Panc1 (cell line): ENCODE measurements at regions not wholly inside any gene's neighbourhood (a gene's known extent, or its start where the extent isn't known, plus 50 kb on each side); places are given as distances from the start of the nearest gene placed in this dataset.

Experiments used
- ATAC-seq: fragments of 200-7000 bp; cut with Tn5 transposase; 2 replicates; pipeline ENCODE4 v1.9.1; 2020; ENCODE audit warnings: mild to moderate bottlenecking, moderate library complexity
- BruUV-seq: library from RNA; stranded (reverse); fragments of 400-500 nt; replicated peaks from 2 replicates; lab custom pipeline; 2021; lab: Mats Ljungman, UMichigan
- CTCF ChIA-PET: fragments of 300-600 bp; sonication (Branson Sonifier 250); formaldehyde crosslinking; loops from one replicate; lab custom pipeline; 2022; ENCODE audit warnings: antibody characterized with exemption; lab: Charles Lee
- POLR2A ChIA-PET: fragments of 300-600 bp; sonication (Branson Sonifier 250); formaldehyde crosslinking; loops from one replicate; lab custom pipeline; 2022; ENCODE audit warnings: antibody characterized with exemption; lab: Charles Lee
- DNase-seq: peaks from one replicate; pipeline ENCODE4 v3.0.0-alpha.2; 2010; ENCODE audit warnings: low read depth, low spot score
- H3K27ac ChIP-seq: 2 replicates; pipeline ENCODE4 v1.5.1; 2011; ENCODE audit warnings: mild to moderate bottlenecking, low read length, inconsistent platforms
- H3K27me3 ChIP-seq: fragments of 200-500 bp; sonication (Bioruptor generic); 2 replicates; pipeline ENCODE4 v1.6.0; 2014; ENCODE audit warnings: low read length, inconsistent platforms; ENCODE audit not compliant: control insufficient read depth, insufficient read depth
- H3K36me3 ChIP-seq: fragments of 200-500 bp; sonication (Bioruptor generic); 2 replicates; pipeline ENCODE4 v1.5.1; 2014; ENCODE audit warnings: inconsistent platforms, mild to moderate bottlenecking, low read length, moderate library complexity; ENCODE audit not compliant: control insufficient read depth, insufficient read depth
- H3K4me1 ChIP-seq: 2 replicates; pipeline ENCODE4 v1.5.1; 2011; ENCODE audit warnings: inconsistent platforms, mild to moderate bottlenecking, low read length, moderate library complexity; ENCODE audit not compliant: control insufficient read depth, insufficient read depth
- H3K4me3 ChIP-seq, 2 experiments: 2 replicates each; pipeline ENCODE4 v1.5.1; 2011 to 2012; ENCODE audit warnings: low read depth in 2 of 2, low read length in 2 of 2, mild to moderate bottlenecking in 2 of 2, inconsistent platforms in 1 of 2, moderate library complexity in 1 of 2
- H3K9me3 ChIP-seq: fragments of 200-500 bp; sonication (Bioruptor generic); 2 replicates; pipeline ENCODE4 v1.5.1; 2014; ENCODE audit warnings: low read depth, mild to moderate bottlenecking, inconsistent platforms, low read length, moderate library complexity; ENCODE audit not compliant: control insufficient read depth, insufficient read depth
- POLR2AphosphoS5 ChIP-seq: IDR thresholded peaks from 2 replicates; pipeline ENCODE4 v1.6.1; 2012; ENCODE audit warnings: mild to moderate bottlenecking, low read depth, low read length, moderate library complexity
- SIN3A ChIP-seq: IDR thresholded peaks from 2 replicates; pipeline ENCODE4 v1.6.1; 2012; ENCODE audit warnings: low read depth, mild to moderate bottlenecking, low read length, moderate library complexity, borderline replicate concordance; ENCODE audit not compliant: insufficient read depth
- TCF7L2 ChIP-seq: IDR thresholded peaks from 2 replicates; pipeline ENCODE4 v1.6.1; 2011; ENCODE audit warnings: mild to moderate bottlenecking, low read depth, low read length, inconsistent platforms
- in situ Hi-C: cut with HindIII; loops from 2 replicates; pipeline ENCODE4 v1.10.0; 2016; ENCODE audit warnings: low sequenced_read_pairs, low pct_unique_long_range_greater_than_20kb
- intact Hi-C: fragments of 100-400 bp; cut with micrococcal nuclease; formaldehyde crosslinking; loops from one replicate; pipeline ENCODE4 v1.10.0; 2022; ENCODE audit not compliant: unreplicated experiment
- TF ChIP-seq, protein P1 (sequence below), 2 experiments: IDR thresholded peaks; 2 replicates each; pipeline ENCODE4 v1.6.1; 2011 to 2012; ENCODE audit warnings: low read depth in 2 of 2, control low read depth in 1 of 2, low read length in 1 of 2, mild to moderate bottlenecking in 1 of 2, moderate library complexity in 1 of 2; ENCODE audit not compliant: insufficient read depth in 1 of 2
- TF ChIP-seq, protein P2 (sequence below): fragments of 450-650 bp; IDR thresholded peaks from 2 replicates; pipeline ENCODE4 v1.5.1; 2017; ENCODE audit warnings: mild to moderate bottlenecking

DNA sequence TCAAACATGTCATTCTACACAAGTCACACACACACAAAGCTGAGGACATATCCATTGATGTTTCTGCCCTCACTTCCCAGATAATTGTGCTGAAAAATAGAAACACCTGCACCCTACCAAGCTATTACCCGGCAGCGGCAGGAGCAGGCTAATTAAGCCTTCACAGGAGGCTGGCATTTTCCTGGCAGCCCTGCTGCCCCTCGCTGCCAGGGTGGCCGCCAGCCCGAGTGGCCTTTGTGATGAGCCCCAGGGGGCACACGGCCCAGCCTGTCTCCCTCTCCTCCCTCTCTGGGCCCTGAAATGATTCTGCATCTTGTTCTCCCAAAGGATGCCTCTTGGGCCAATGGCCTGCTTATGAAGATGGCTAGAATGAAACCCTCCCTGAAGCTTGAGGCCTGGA lies 76.2 kb upstream of the TP53I11 start:
- H3K9me3 ChIP-seq = no peaks in the 10 kb centered on the region
- intact Hi-C loops (no loop called here), in situ Hi-C loops (no loop called here)
- no peak overlapping the region for H3K27ac ChIP-seq
- no peaks in the 10 kb centered on the region for H3K4me1 ChIP-seq
- ChIA-PET CTCF (no interaction called here), POLR2A (interaction anchor here (0.6 kb wide), 1 partner anchor 22 kb away, joined by 9 read pairs; no protein-coding TSS in a partner anchor)
- DNase-seq (no peak), ATAC-seq (no peak)
- TF ChIP-seq, protein P1, sequence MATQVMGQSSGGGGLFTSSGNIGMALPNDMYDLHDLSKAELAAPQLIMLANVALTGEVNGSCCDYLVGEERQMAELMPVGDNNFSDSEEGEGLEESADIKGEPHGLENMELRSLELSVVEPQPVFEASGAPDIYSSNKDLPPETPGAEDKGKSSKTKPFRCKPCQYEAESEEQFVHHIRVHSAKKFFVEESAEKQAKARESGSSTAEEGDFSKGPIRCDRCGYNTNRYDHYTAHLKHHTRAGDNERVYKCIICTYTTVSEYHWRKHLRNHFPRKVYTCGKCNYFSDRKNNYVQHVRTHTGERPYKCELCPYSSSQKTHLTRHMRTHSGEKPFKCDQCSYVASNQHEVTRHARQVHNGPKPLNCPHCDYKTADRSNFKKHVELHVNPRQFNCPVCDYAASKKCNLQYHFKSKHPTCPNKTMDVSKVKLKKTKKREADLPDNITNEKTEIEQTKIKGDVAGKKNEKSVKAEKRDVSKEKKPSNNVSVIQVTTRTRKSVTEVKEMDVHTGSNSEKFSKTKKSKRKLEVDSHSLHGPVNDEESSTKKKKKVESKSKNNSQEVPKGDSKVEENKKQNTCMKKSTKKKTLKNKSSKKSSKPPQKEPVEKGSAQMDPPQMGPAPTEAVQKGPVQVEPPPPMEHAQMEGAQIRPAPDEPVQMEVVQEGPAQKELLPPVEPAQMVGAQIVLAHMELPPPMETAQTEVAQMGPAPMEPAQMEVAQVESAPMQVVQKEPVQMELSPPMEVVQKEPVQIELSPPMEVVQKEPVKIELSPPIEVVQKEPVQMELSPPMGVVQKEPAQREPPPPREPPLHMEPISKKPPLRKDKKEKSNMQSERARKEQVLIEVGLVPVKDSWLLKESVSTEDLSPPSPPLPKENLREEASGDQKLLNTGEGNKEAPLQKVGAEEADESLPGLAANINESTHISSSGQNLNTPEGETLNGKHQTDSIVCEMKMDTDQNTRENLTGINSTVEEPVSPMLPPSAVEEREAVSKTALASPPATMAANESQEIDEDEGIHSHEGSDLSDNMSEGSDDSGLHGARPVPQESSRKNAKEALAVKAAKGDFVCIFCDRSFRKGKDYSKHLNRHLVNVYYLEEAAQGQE (IDR thresholded peaks at IDR 0.05; ENCODE audit: insufficient read depth in 1 of 2, low read depth in 2 of 2, low read length in 1 of 2) = no peak
- TF ChIP-seq POLR2AphosphoS5 (no peak), TCF7L2 (no peak), SIN3A (no peak)
- TF ChIP-seq, protein P2, sequence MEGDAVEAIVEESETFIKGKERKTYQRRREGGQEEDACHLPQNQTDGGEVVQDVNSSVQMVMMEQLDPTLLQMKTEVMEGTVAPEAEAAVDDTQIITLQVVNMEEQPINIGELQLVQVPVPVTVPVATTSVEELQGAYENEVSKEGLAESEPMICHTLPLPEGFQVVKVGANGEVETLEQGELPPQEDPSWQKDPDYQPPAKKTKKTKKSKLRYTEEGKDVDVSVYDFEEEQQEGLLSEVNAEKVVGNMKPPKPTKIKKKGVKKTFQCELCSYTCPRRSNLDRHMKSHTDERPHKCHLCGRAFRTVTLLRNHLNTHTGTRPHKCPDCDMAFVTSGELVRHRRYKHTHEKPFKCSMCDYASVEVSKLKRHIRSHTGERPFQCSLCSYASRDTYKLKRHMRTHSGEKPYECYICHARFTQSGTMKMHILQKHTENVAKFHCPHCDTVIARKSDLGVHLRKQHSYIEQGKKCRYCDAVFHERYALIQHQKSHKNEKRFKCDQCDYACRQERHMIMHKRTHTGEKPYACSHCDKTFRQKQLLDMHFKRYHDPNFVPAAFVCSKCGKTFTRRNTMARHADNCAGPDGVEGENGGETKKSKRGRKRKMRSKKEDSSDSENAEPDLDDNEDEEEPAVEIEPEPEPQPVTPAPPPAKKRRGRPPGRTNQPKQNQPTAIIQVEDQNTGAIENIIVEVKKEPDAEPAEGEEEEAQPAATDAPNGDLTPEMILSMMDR = no peak
- H3K27me3 ChIP-seq = peaks cover 4% of the 10 kb centered on the region; the same call in 1 of the 2 replicates
- no peak overlapping the region for H3K4me3 ChIP-seq
- BruUV-seq = no TSS peak
- no peaks in the 10 kb centered on the region for H3K36me3 ChIP-seq

DNA sequence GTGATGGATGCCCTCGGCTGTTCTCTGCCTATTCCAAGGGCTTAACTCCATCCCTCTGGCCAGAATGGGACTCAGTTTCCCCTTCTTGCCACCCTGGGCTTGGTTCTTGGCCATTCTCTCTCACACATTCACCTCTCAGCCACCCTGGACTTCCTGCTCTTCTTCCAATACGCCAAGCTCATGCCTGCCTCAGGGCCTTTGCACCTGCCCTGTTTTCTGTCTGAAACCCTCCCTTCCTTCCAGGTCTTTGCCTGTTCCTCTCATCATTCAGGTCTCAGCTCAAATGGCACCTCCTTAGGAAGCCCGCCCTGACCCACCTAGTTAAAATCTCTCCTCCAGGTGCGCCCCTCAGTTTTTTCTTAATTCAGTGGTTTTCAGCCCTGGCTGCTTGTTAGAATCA lies 76.6 kb upstream of the TP53I11 start:
- ATAC-seq = no peak
- DNase-seq = no peak
- CTCF ChIA-PET = no interaction called here
- Histone ChIP-seq H3K27me3 (peaks cover 4% of the 10 kb centered on the region; the same call in 1 of the 2 replicates), H3K36me3 (no peaks in the 10 kb centered on the region), H3K9me3 (no peaks in the 10 kb centered on the region), H3K4me3 (no peak overlapping the region), H3K27ac (no peak overlapping the region), H3K4me1 (no peaks in the 10 kb centered on the region)
- POLR2A ChIA-PET = interaction anchor here (0.6 kb wide), 1 partner anchor 22 kb away, joined by 9 read pairs; no protein-coding TSS in a partner anchor
- intact Hi-C loops = no loop called here
- no TSS peak for BruUV-seq
- in situ Hi-C loops = no loop called here
- no peak for TF ChIP-seq SIN3A
- TF ChIP-seq, protein P1 (IDR thresholded peaks at IDR 0.05; ENCODE audit: insufficient read depth in 1 of 2, low read depth in 2 of 2, low read length in 1 of 2) = no peak
- TF ChIP-seq POLR2AphosphoS5 = no peak
- TF ChIP-seq TCF7L2 = no peak
